ENCODE measurements at regions not wholly inside any gene's neighbourhood (a gene's known extent, or its start where the extent isn't known, plus 50 kb on each side); places are given as distances from the start of the nearest gene placed in this dataset.

DNA sequence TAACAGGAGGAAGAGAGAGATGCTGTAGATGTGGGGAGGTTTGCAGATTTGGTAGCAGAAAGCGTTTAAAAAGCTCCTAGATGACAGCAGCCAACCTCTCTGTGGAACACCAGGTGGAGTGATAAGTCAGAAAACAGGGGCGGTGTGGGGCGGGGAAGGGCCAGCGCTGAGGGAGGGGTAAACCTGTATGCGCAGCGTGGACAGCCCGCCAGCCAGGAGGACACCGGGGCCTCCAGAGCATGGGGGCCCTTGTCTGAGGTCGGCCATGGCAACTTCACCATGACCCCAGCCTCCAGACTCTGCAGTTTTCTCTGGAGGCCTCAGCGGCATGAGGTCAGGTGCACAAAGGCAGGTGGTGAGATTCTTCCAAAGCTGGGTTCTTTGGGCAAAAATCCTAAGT, 423.7 kb downstream of the BRD1 start:
- DNase-seq (ENCODE audit: low spot score): peak; percentile 60
- H3K27ac ChIP-seq: no peak overlapping the region

DNA sequence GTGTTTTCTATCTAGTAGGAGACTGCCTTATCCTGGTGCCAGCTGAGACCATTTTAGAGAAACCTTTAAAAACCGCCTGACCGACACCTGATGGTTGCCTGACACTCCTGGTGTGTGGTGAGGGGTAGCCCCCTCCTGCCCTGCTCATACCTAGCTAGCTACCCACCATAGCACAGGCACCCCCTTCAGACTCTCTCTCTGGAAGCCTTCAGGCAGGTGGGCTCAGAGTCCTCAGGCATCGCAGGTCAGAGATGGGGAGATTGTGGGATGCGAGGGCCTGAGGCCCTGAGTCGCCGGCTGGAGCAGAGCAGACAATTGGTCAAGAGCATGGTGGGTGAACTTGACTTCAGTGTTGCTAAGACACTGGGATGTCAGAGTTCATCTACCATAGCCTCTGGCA, 424.6 kb downstream of the BRD1 start:
- TF ChIP-seq, protein P1, sequence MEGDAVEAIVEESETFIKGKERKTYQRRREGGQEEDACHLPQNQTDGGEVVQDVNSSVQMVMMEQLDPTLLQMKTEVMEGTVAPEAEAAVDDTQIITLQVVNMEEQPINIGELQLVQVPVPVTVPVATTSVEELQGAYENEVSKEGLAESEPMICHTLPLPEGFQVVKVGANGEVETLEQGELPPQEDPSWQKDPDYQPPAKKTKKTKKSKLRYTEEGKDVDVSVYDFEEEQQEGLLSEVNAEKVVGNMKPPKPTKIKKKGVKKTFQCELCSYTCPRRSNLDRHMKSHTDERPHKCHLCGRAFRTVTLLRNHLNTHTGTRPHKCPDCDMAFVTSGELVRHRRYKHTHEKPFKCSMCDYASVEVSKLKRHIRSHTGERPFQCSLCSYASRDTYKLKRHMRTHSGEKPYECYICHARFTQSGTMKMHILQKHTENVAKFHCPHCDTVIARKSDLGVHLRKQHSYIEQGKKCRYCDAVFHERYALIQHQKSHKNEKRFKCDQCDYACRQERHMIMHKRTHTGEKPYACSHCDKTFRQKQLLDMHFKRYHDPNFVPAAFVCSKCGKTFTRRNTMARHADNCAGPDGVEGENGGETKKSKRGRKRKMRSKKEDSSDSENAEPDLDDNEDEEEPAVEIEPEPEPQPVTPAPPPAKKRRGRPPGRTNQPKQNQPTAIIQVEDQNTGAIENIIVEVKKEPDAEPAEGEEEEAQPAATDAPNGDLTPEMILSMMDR (IDR thresholded peaks at IDR 0.05): no peak
- peak; percentile 36 for DNase-seq (ENCODE audit: low spot score)
- H3K27ac ChIP-seq: no peak overlapping the region
- no peak overlapping the region for H3K4me3 ChIP-seq

More for the DNA sequence above, 423.7 kb downstream of the BRD1 start:
- TF ChIP-seq, protein P1 (IDR thresholded peaks at IDR 0.05): no peak
- no peak overlapping the region for H3K4me3 ChIP-seq

- Histone ChIP-seq H3K4me3 (no peak overlapping the region), H3K27ac (no peak overlapping the region)
- TF ChIP-seq, protein P1 (IDR thresholded peaks at IDR 0.05): no peak
- no peak for DNase-seq (ENCODE audit: low spot score)
Measured at GRCh38 chr22:49402169-49402568, 425.5 kb downstream of the BRD1 start.

- no peak overlapping the region for H3K4me3 ChIP-seq
- TF ChIP-seq, protein P1 (IDR thresholded peaks at IDR 0.05): no peak
- DNase-seq (ENCODE audit: low spot score): no peak
- no peak overlapping the region for H3K27ac ChIP-seq
Measured at GRCh38 chr22:49400941-49401598, 426.6 kb downstream of the BRD1 start.

- Histone ChIP-seq H3K27ac (no peak overlapping the region), H3K4me3 (no peak overlapping the region)
- TF ChIP-seq, protein P1 (IDR thresholded peaks at IDR 0.05): no peak
- no peak for DNase-seq (ENCODE audit: low spot score)
Measured at GRCh38 chr22:49400136-49400940, 427.3 kb downstream of the BRD1 start.

DNA sequence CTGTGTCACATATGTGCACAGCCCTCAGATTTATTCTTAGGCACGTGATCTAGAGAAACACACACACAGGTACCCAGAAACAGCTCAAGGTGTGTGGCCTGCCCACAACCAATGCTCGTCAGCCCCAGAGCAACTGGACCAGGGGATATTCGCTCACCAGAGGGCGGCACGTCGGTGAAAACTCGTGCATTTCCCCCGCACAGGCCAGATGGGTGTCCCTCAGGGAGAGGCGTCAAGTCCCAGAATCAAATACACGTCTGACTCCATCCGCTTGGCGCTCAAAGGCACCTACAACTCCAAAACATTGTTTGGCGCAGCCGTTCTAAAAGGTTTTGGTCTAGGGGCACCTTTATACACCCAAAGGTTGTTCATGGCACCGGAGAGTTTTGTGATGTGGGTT, 429.0 kb downstream of the BRD1 start:
- TF ChIP-seq, protein P1 (IDR thresholded peaks at IDR 0.05): no peak
- DNase-seq (ENCODE audit: low spot score): no peak
- Histone ChIP-seq H3K27ac (no peak overlapping the region), H3K4me3 (no peak overlapping the region)

DNA sequence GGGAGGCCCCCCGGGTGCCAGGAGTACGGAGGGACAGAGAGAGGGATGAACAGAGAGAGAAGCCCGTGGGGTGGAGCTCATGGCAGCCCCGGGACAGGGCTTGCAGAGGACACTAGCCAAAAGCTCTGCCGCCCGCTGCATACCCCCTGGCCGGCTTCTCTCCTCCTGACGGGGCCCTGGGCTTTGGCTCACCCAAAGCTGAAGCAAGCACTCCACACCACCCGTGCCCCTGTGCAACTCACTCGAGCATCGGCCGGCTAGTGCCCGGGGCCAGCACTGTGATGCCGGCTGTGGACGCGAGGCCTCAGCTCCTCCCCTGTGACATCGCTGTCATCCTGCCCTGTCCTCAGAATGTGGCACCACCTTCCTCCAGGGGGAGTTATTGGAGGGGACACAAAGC, 429.6 kb downstream of the BRD1 start:
- Histone ChIP-seq H3K4me3 (no peak overlapping the region), H3K27ac (no peak overlapping the region)
- no peak for DNase-seq (ENCODE audit: low spot score)
- TF ChIP-seq, protein P1 (IDR thresholded peaks at IDR 0.05): no peak
